SK-N-SH (cell line): ENCODE measurements at regions not wholly inside any gene's neighbourhood (a gene's known extent, or its start where the extent isn't known, plus 50 kb on each side); places are given as distances from the start of the nearest gene placed in this dataset.

Experiments
- CTCF ChIP-seq: fragments of 200-600 bp; sonication (generic); IDR thresholded peaks from 2 replicates; pipeline ENCODE4 v1.6.1; 2017; ENCODE audit warnings: antibody characterized with exemption, mild to moderate bottlenecking, moderate library complexity
- EP300 ChIP-seq, 2 experiments: IDR thresholded peaks; 2 replicates each; pipeline versions ENCODE4 v1.4.0 to v1.6.1; 2012; ENCODE audit warnings: borderline replicate concordance in 1 of 2, low read depth in 1 of 2, low read length in 1 of 2
- EZH2phosphoT487 ChIP-seq: fragments of 200-600 bp; sonication (generic); IDR thresholded peaks from 2 replicates; pipeline ENCODE4 v1.6.1; 2017; ENCODE audit warnings: low read depth, mixed run types, mild to moderate bottlenecking, antibody characterized with exemption, moderate library complexity, borderline replicate concordance
- GABPA ChIP-seq: IDR thresholded peaks from 2 replicates; pipeline ENCODE4 v1.4.0; 2012; ENCODE audit warnings: low read depth, mild to moderate bottlenecking
- JUND ChIP-seq: IDR thresholded peaks from 2 replicates; pipeline ENCODE4 v1.4.0; 2012
- MAX ChIP-seq: IDR thresholded peaks from 2 replicates; pipeline ENCODE4 v1.4.0; 2012; ENCODE audit warnings: low read depth
- NFIC ChIP-seq: IDR thresholded peaks from 2 replicates; pipeline ENCODE4 v1.4.0; 2012; ENCODE audit warnings: borderline replicate concordance
- POLR2AphosphoS5 ChIP-seq: IDR thresholded peaks from 2 replicates; pipeline ENCODE4 v1.6.1; 2012; ENCODE audit warnings: low read depth, low read length
- REST ChIP-seq: IDR thresholded peaks from 2 replicates; pipeline ENCODE4 v1.6.1; 2012; ENCODE audit warnings: mild to moderate bottlenecking, low read depth, low read length, moderate library complexity
- RFX5 ChIP-seq: IDR thresholded peaks from 2 replicates; pipeline ENCODE4 v1.6.1; 2012; ENCODE audit warnings: mild to moderate bottlenecking, improper control_type of control experiment, low read length
- SMC3 ChIP-seq: IDR thresholded peaks from 2 replicates; pipeline ENCODE4 v1.6.1; 2012; ENCODE audit warnings: low read depth, low read length, improper control_type of control experiment
- USF2 ChIP-seq: fragments of 150-350 bp; IDR thresholded peaks from 2 replicates; pipeline ENCODE4 v1.6.1; 2017; ENCODE audit warnings: antibody characterized with exemption, low read length, low read depth, borderline replicate concordance
- ZBTB33 ChIP-seq: IDR thresholded peaks from 2 replicates; pipeline ENCODE4 v1.4.0; 2012; ENCODE audit warnings: low read depth, borderline replicate concordance

GRCh38 chr6:27631609-27631916, 158.7 kb upstream of the ZNF184 start:
- TF ChIP-seq CTCF (no peak), SMC3 (no peak), MAX (no peak), GABPA (no peak), POLR2AphosphoS5 (no peak), ZBTB33 (no peak), REST (no peak), RFX5 (no peak), USF2 (no peak), NFIC (no peak), EP300 (IDR thresholded peaks at IDR 0.05; ENCODE audit: borderline replicate concordance in 1 of 2, low read depth in 1 of 2, low read length in 1 of 2) (no peak), JUND (no peak), EZH2phosphoT487 (no peak)
